ENCODE measurements at regions not wholly inside any gene's neighbourhood (a gene's known extent, or its start where the extent isn't known, plus 50 kb on each side); places are given as distances from the start of the nearest gene placed in this dataset.

DNA sequence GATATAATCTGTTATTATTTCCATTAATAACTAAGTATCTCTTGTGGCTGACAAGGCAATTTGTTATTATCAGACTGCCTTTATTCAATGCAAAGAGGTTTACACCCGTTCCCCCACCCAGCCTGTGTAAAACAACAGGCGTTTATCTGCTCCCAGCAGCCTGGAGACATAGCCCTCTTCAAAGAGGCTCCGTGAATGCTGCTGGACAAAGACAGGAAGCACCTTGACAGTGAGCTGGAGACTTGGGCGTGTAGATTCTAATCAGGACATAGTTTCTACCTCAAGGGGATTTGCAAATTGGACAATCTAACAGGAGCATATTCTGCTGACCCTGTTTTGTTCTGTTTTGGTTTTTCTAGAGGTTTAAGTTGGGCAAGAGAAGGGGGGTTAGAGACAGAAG lies 733.0 kb upstream of the KIRREL3 start:
- no peak for ATAC-seq
- TF ChIP-seq OSR1 (CRISPR knock-in tag; IDR thresholded peaks at IDR 0.05) = no peak
- TF ChIP-seq TCF4 (CRISPR knock-in tag; IDR thresholded peaks at IDR 0.05; ENCODE audit: borderline replicate concordance) = no peak
- TF ChIP-seq ZNF565 (CRISPR knock-in tag; conservative IDR thresholded peaks at IDR 0.05; ENCODE audit: low read depth) = no peak
- no peak for TF ChIP-seq ZNF8 (CRISPR knock-in tag; IDR thresholded peaks at IDR 0.05)
- no peak for TF ChIP-seq BACH2 (CRISPR knock-in tag; IDR thresholded peaks at IDR 0.05; ENCODE audit: borderline replicate concordance)
- TF ChIP-seq, protein P1, sequence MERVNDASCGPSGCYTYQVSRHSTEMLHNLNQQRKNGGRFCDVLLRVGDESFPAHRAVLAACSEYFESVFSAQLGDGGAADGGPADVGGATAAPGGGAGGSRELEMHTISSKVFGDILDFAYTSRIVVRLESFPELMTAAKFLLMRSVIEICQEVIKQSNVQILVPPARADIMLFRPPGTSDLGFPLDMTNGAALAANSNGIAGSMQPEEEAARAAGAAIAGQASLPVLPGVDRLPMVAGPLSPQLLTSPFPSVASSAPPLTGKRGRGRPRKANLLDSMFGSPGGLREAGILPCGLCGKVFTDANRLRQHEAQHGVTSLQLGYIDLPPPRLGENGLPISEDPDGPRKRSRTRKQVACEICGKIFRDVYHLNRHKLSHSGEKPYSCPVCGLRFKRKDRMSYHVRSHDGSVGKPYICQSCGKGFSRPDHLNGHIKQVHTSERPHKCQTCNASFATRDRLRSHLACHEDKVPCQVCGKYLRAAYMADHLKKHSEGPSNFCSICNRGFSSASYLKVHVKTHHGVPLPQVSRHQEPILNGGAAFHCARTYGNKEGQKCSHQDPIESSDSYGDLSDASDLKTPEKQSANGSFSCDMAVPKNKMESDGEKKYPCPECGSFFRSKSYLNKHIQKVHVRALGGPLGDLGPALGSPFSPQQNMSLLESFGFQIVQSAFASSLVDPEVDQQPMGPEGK (CRISPR knock-in tag; IDR thresholded peaks at IDR 0.05; ENCODE audit: borderline replicate concordance) = no peak
- TF ChIP-seq, protein P2, sequence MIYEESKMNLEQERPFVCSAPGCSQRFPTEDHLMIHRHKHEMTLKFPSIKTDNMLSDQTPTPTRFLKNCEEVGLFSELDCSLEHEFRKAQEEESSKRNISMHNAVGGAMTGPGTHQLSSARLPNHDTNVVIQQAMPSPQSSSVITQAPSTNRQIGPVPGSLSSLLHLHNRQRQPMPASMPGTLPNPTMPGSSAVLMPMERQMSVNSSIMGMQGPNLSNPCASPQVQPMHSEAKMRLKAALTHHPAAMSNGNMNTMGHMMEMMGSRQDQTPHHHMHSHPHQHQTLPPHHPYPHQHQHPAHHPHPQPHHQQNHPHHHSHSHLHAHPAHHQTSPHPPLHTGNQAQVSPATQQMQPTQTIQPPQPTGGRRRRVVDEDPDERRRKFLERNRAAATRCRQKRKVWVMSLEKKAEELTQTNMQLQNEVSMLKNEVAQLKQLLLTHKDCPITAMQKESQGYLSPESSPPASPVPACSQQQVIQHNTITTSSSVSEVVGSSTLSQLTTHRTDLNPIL (CRISPR knock-in tag; IDR thresholded peaks at IDR 0.05; ENCODE audit: low read depth) = no peak
- TF ChIP-seq, protein P3, sequence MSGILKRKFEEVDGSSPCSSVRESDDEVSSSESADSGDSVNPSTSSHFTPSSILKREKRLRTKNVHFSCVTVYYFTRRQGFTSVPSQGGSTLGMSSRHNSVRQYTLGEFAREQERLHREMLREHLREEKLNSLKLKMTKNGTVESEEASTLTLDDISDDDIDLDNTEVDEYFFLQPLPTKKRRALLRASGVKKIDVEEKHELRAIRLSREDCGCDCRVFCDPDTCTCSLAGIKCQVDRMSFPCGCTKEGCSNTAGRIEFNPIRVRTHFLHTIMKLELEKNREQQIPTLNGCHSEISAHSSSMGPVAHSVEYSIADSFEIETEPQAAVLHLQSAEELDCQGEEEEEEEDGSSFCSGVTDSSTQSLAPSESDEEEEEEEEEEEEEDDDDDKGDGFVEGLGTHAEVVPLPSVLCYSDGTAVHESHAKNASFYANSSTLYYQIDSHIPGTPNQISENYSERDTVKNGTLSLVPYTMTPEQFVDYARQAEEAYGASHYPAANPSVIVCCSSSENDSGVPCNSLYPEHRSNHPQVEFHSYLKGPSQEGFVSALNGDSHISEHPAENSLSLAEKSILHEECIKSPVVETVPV (CRISPR knock-in tag; IDR thresholded peaks at IDR 0.05) = no peak
- no peak for TF ChIP-seq ZC3H10 (CRISPR knock-in tag; IDR thresholded peaks at IDR 0.05)
- TF ChIP-seq GLIS3 (CRISPR knock-in tag; IDR thresholded peaks at IDR 0.05) = no peak
- TF ChIP-seq ZNF70 (CRISPR knock-in tag; IDR thresholded peaks at IDR 0.05) = no peak
- TF ChIP-seq ARNTL (CRISPR knock-in tag; IDR thresholded peaks at IDR 0.05; ENCODE audit: borderline replicate concordance, low read depth) = no peak
- no peak for TF ChIP-seq ESRRG (CRISPR knock-in tag; IDR thresholded peaks at IDR 0.05)
- TF ChIP-seq, protein P4, sequence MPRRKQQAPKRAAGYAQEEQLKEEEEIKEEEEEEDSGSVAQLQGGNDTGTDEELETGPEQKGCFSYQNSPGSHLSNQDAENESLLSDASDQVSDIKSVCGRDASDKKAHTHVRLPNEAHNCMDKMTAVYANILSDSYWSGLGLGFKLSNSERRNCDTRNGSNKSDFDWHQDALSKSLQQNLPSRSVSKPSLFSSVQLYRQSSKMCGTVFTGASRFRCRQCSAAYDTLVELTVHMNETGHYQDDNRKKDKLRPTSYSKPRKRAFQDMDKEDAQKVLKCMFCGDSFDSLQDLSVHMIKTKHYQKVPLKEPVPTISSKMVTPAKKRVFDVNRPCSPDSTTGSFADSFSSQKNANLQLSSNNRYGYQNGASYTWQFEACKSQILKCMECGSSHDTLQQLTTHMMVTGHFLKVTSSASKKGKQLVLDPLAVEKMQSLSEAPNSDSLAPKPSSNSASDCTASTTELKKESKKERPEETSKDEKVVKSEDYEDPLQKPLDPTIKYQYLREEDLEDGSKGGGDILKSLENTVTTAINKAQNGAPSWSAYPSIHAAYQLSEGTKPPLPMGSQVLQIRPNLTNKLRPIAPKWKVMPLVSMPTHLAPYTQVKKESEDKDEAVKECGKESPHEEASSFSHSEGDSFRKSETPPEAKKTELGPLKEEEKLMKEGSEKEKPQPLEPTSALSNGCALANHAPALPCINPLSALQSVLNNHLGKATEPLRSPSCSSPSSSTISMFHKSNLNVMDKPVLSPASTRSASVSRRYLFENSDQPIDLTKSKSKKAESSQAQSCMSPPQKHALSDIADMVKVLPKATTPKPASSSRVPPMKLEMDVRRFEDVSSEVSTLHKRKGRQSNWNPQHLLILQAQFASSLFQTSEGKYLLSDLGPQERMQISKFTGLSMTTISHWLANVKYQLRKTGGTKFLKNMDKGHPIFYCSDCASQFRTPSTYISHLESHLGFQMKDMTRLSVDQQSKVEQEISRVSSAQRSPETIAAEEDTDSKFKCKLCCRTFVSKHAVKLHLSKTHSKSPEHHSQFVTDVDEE (CRISPR knock-in tag; IDR thresholded peaks at IDR 0.05) = no peak
- no peak for TF ChIP-seq RARB (CRISPR knock-in tag; IDR thresholded peaks at IDR 0.05)
- no peak for TF ChIP-seq TOX (CRISPR knock-in tag; IDR thresholded peaks at IDR 0.05; ENCODE audit: borderline replicate concordance)
- TF ChIP-seq ZFP3 (CRISPR knock-in tag; IDR thresholded peaks at IDR 0.05) = no peak
- TF ChIP-seq, protein P5, sequence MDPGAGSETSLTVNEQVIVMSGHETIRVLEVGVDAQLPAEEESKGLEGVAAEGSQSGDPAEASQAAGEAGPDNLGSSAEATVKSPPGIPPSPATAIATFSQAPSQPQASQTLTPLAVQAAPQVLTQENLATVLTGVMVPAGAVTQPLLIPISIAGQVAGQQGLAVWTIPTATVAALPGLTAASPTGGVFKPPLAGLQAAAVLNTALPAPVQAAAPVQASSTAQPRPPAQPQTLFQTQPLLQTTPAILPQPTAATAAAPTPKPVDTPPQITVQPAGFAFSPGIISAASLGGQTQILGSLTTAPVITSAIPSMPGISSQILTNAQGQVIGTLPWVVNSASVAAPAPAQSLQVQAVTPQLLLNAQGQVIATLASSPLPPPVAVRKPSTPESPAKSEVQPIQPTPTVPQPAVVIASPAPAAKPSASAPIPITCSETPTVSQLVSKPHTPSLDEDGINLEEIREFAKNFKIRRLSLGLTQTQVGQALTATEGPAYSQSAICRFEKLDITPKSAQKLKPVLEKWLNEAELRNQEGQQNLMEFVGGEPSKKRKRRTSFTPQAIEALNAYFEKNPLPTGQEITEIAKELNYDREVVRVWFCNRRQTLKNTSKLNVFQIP (CRISPR knock-in tag; IDR thresholded peaks at IDR 0.05; ENCODE audit: borderline replicate concordance, low read depth) = no peak
- no peak for TF ChIP-seq PPARA (CRISPR knock-in tag; IDR thresholded peaks at IDR 0.05; ENCODE audit: borderline replicate concordance)
- TF ChIP-seq ZFP30 (CRISPR knock-in tag; IDR thresholded peaks at IDR 0.05) = no peak

DNA sequence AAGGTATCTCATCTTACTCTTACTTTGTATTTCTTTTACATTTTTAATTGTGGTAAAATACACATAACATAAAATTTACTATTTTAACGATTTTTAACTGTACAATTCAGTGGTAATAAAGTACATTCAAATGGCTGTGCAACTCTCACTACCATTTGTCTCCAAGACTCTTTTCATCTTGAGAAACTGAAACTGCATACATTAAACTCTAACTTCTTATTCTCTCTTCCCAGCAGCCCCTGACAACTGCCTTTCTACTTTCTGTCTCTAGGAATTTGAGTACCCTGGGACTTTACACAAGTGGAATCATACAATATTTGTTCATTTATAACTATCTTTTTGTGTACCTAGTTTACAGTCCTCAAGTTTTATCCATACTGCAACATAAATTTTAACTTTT lies 725.8 kb upstream of the KIRREL3 start:
- no peak for ATAC-seq
- TF ChIP-seq RARB (CRISPR knock-in tag; IDR thresholded peaks at IDR 0.05) (no peak), CSDC2 (CRISPR knock-in tag; IDR thresholded peaks at IDR 0.05) (no peak), ZC3H10 (CRISPR knock-in tag; IDR thresholded peaks at IDR 0.05) (no peak), ESRRG (CRISPR knock-in tag; IDR thresholded peaks at IDR 0.05) (no peak), PPARA (CRISPR knock-in tag; IDR thresholded peaks at IDR 0.05; ENCODE audit: borderline replicate concordance) (no peak), GLIS3 (CRISPR knock-in tag; IDR thresholded peaks at IDR 0.05) (no peak), TOX (CRISPR knock-in tag; IDR thresholded peaks at IDR 0.05; ENCODE audit: borderline replicate concordance) (no peak), ZFP30 (CRISPR knock-in tag; IDR thresholded peaks at IDR 0.05) (no peak), ISL1 (CRISPR knock-in tag; IDR thresholded peaks at IDR 0.05) (no peak), ZFP3 (CRISPR knock-in tag; IDR thresholded peaks at IDR 0.05) (no peak), ZNF8 (CRISPR knock-in tag; IDR thresholded peaks at IDR 0.05) (no peak), ARNTL (CRISPR knock-in tag; IDR thresholded peaks at IDR 0.05; ENCODE audit: borderline replicate concordance, low read depth) (no peak), BACH2 (CRISPR knock-in tag; IDR thresholded peaks at IDR 0.05; ENCODE audit: borderline replicate concordance) (no peak), ZNF565 (CRISPR knock-in tag; conservative IDR thresholded peaks at IDR 0.05; ENCODE audit: low read depth) (no peak), TCF4 (CRISPR knock-in tag; IDR thresholded peaks at IDR 0.05; ENCODE audit: borderline replicate concordance) (no peak)
- TF ChIP-seq, protein P5 (CRISPR knock-in tag; IDR thresholded peaks at IDR 0.05; ENCODE audit: borderline replicate concordance, low read depth) = no peak
- TF ChIP-seq, protein P2 (CRISPR knock-in tag; IDR thresholded peaks at IDR 0.05; ENCODE audit: low read depth) = no peak
- TF ChIP-seq, protein P1 (CRISPR knock-in tag; IDR thresholded peaks at IDR 0.05; ENCODE audit: borderline replicate concordance) = no peak
- TF ChIP-seq, protein P3 (CRISPR knock-in tag; IDR thresholded peaks at IDR 0.05) = no peak
